ENCODE measurements at regions not wholly inside any gene's neighbourhood (a gene's known extent, or its start where the extent isn't known, plus 50 kb on each side); places are given as distances from the start of the nearest gene placed in this dataset.

DNA sequence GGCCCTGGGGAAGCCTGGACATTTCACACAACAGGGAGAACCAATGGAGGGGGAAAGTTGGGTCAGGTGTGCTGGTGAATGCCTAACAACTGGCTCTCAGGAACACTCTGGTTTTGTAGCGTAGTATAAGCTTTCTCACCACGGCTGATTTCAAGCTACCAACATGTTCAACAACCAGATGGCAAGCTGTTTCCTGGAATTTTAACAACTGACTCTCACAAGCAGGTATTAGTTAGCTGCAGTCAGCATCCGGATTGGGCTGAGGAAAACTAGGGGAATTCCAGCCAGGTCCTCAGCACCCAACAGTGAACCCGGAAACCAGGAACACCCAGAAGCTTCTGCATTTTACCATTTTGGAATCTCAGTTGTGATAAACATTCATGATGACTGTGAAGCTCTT lies 162.3 kb upstream of the CAMK1G start:
- DNase-seq: no peak

DNA sequence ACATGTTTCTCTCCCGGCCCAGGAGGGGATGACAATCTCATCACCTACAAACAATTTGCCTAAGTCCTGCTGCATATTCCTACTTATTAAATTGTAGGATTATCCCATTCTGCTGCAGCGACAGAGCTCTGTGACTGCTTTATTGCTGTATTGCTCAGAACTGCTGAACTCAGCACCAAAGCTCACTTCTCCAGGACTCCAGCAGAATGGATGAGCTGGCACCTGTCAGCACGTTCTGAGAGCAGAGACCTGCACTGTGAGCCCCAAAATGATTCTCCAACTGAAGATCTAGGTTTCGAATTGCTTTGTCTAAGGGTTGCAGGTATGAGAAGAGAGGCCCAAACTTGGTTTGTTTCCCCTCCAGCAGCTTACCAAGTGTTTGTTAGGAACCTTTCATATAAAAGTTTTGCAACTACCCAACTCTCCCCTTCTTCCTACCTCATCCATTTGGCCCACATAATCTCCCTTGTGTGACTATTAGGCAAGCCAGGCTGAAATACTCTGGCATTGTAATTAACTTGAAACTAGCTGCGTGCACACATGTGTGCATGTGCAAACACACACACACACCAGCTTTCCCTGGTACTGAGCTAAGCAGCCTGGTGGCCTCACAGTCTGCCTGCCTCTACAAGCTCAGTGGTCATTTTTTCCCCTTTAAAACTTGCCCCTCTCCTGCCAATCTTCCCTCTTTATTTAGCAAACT lies 161.4 kb upstream of the CAMK1G start:
- no peak for DNase-seq

DNA sequence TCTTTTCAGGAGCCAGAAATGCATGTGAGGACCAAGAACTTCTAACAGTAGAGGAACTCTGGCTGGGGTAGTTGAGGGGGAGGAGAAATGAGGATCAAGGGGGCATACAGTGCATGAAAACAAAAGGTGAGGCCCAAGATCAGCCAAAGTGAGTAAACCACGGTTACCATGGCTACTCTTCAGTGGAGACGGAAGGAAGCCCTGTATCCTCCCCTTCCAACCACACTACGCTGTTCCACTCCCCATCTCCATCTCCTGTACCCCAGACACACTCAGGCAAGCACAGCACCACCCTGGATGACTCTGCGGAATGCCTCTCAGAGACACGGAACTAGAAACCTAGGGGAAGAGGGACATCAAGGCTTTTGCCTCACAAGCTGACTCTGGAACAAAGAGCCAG lies 157.6 kb upstream of the CAMK1G start:
- DNase-seq: no peak

DNA sequence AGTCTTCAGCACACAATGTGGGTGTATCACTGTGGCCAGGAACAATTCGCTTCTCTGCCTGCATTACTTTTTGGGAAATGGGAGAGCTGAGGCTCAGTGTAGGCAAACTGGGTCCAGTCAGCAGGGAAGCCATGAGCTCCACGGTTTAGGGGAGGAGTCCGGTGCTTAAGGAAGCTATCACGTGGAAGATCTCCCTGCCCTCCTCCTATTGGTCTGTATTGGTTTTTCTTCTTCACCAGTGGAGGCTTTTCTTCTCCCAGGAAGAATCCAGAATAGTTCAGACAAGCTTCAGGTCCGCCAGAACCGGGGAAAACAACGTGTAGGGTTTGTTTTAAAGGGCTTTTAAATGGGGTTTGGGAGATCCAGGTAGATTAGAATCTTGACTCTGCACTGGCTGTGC lies 156.2 kb upstream of the CAMK1G start:
- DNase-seq: no peak

DNA sequence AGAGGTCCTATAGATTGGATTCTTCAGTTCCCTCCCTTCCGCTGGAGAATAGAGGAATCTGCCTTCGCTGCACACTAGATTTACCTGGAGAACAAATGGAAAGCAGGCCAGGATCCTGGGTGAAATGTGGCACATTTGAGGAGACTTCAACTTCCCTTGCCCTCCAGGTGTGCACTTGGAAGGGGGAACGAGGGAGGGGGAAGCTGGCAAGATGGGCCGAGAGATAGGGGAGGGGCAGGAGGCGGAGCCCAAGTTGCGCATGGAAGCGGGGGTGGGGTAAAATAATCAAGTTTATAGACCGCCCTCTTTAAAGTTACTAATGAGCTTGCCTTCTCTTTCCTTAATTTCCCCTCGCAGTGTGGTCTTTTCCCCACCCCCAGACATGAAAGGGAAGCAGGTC lies 155.7 kb upstream of the CAMK1G start:
- DNase-seq: no peak

DNA sequence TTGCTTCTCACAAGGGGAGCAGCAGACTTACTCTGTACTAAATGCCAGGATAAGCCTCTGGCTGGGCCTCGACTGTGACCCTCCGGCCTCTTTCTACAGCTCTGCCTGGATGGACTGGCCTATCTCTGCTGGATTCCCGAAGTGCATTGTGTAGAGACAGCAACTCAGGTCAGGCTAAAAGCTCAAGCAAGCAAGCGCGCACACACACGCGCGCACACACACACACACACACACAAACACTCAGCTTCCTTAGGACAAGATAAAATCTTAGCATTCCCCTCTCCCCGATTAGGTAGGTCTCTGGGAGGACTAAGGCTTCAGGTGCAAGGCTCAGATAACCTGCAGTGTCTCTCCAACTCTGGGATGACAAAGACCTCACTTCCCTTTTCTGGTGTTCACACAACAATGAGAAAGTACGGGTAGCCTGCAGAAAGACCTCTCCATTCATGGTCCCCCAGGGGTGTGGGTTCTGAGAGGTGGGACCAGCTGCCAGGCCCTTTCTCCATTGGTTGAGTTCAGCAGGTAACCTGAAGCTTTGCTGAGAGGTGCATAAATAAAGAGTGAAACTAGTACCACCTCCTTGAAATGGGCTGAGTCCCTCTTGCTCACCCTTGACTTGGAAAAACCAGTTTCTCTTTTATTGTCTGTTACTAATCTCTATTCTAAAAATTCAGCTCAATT lies 155.1 kb upstream of the CAMK1G start:
- DNase-seq: no peak

DNA sequence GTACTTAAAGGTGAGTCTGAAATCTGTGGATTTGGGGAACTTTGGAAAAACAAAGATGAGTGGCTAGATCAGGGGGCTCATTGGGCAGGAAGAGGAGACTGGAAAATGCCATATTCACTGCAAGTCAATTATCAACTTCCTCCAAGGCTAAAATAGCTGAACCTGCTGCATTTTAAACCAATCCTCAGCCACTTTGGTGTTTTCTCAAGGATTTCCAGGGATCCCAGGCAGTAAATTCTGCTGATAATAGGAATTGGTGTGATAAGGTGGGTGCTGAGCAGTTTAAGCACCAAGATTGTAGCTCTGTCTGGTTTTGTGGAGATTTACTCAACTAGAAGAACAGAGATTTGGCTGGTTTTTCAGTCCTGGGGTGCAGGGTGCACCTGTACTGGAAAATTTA lies 153.9 kb upstream of the CAMK1G start:
- no peak for DNase-seq

DNA sequence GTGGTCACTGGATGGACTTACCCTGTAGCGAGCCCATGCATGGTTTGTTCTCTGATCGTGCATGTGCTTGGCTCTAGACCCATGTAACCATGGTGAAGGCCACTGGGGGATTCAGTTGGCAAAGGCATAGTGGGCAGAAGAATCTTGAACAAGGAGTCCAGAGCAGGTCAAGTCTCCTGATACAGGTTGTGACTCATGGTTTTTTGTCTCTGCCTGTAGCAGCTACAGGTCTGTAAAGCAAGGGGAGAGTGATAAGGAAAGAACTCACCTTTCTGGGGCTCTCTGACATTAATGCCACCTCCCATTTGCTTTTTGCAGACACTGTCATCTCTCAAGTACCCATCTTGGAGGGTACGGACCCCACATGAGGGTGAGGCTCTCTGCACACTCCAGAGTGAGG lies 153.4 kb upstream of the CAMK1G start:
- no peak for DNase-seq

DNA sequence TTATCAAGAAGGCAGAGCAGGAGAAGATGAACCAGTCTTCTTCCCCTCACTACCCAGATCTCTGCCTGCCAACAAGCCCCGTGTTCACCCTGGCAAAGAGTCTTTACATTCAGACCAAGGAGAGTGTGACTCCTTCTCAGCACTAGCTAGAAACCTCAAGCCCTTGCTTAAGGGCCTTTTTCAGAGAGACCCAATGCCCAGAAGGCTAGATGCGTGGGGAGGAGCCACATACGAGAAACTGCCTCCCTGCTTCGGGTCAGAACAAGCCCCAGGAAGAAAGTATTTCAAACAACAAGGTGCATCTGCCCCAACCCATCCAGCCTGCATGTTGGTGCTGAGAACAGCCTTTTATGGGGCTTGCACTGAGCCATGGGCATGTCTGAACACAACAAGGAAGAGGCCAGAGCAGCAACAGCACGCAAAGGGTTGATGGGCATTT lies 152.7 kb upstream of the CAMK1G start:
- no peak for DNase-seq

DNA sequence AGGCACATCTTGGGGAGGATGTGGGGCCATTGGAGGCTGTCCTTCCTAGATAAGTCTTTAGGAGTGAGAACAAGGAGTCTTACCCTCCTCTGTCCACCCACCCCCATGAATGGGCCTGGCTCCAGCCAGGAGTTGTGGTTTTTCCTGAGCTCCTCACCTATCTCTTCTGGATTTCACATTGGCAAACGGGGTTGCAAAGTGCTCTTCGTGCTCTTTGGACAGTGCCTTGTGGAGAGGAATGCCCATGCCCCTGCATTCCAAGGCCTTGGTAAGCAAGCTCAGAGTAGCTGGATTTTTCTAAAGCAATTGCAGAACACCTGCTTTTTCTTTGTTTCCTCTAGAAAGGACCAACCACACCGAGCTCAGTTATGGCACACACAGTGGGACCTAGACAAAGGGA lies 152.1 kb upstream of the CAMK1G start:
- no peak for DNase-seq

DNA sequence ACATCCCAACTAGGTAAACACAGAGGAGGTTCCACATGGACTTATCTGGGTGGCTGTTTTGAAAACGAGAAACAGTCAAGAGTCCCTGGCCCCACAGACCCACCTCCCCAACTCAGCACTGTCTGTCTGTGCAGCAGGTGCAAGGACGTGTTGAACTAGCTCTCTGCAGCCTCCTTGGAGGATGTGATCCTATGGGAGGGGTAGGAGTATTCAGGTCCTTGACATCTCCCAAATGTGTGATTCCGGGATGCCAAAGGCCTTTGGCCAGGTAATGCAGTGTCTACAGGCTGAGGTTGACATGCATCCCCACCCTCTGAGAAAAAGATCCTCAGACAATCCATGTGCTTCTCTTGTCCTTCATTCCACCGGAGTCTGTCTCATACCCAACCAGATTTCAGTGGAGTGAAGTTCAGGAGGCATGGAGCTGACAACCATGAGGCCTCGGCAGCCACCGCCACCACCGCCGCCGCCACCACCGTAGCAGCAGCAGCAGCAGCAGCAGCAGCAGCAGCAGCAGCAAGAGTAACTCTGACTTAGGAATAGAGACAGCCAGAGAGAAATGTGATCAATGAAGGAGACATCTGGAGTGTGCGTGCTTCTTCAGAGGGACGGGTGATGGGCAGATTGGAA lies 151.6 kb upstream of the CAMK1G start:
- DNase-seq: no peak

DNA sequence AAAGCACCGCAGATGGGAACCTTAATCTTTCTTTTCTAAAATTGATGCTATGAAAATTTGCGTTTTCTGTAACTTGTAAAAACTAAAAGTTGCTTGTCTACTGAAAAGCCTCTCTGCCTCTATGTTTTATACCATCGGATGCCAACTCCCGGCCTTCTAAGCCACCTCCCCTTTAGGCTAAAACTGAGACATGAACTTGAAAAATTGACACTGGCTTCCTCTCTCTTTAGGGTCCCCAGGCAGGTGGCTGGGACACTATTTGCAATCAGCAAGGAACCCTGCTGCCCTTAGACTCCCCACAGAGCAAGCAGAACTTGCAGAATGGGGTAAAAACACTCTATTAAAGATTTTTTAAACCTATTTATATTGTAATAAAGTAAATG lies 151.1 kb upstream of the CAMK1G start:
- no peak for DNase-seq

DNA sequence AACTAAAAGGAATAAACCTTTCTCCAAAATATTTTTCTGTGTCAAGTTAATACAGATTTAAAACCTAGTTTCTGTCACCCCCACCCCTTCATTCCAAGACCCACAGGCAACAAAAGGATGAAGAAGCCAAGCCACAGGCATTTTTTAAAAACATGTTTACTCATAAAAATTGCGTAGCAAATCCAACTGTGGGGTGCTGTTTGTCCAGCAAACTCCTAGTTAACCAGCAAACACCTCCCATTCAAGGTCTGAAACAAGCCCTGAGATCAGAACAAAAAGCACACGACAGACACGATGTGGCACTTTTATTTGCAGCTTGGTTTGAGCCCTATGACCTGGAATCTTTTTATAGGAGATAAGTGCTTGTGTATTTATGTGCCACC lies 149.9 kb upstream of the CAMK1G start:
- DNase-seq: no peak

DNA sequence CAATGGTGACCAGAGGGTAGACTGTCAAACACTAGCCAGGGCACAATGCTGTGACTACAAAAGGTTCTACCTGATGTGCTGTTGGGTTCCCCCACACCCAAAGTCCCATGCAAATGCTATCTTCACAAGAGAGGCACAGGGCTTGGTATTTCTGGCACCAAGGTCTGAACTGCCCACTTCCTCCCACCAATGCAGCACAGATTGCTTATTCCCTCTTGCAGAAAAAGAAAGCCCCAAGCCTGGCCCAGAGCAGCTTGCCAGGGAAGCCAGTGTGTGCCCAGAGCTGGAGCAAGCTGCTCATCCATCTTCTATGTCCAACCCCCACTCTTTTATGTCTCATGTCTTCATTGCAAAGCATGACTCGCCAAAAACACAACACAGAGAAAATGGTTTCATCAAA lies 149.4 kb upstream of the CAMK1G start:
- no peak for DNase-seq

DNA sequence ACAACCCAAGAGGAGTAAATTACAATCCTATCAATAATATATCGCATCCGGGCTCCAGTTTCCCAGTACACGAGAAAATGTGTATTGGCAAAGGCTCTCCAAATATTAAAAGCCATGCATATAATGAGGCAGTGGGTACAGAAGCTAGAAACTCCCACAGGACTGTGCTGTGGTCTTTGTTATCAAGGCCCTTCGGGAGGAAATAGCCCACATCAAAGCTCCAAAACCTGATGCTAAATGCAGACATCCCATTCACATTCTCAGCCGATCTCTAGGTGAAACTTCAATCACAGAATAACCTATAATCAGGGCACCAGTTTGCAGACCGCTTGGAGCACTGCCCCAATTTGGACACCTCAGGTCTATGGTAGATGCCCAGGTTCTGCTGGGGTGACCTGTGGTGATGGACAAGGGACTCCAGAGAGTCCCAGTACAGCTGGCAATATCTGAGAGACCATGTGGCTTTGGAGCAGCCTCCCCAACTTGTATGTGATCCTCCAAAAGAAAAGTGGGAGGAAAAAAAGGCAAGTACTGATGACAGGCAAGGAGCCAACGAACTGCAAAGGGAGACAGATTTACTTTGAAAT lies 148.8 kb upstream of the CAMK1G start:
- no peak for DNase-seq

DNA sequence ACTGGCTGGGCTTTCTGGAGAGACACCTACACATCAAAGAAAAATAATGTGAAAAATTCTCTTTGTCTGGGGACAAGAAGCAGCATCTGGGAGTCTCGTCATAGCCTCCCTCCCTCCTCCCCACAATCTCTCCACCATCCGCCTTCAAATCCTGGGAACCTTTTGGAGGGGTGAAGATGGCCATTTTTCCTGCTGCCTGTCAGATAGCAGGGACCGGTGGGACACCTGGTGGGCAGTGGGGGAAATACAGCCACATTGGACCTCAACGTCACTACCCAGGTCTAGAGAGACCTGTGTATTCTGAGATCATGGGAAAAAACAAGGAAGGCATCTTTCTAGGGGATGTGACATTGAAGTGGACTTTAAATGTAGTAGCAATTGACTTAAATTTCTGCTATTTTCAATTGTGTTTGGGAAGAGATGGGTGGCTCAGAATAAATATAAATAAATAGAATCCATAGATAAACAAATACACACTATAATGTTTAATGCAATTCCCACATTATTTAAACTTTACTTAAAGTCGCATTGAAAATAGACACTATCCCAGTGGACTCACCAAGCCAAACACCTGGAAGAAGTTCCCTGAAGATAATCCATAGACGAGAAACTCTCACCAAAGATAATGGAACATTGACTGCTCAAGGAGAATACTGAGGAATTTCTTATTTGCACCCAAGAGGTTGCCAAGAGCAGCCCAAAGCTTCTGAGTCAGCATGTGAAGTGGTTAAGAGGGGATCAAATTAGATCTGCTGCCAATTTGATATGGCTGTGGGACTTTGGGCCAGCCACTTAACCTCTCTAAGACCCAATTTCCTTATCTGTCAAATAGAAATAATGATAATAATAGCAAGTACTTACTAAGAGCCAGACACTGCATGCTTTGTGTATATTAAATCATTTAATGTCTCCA lies 147.6 kb upstream of the CAMK1G start:
- peak; percentile 14 for DNase-seq

DNA sequence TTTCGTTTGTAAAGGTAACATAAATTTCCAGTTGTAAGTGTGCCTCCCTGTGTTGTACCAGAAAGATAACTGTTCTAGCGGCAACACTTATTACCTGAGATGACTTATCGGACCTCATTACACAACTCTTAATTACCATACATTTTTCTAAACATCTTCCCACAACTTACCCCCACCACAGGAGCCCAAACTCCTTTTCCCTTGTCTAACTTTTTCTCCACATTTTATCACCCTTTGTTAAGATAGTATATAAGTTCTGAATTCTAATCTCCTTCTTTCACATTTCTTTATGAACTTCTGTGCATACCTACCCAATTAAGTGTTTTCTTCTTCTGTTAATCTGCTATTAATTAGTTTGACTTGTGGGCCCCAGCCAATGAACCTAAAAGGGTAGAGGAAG lies 143.7 kb upstream of the CAMK1G start:
- DNase-seq: no peak

DNA sequence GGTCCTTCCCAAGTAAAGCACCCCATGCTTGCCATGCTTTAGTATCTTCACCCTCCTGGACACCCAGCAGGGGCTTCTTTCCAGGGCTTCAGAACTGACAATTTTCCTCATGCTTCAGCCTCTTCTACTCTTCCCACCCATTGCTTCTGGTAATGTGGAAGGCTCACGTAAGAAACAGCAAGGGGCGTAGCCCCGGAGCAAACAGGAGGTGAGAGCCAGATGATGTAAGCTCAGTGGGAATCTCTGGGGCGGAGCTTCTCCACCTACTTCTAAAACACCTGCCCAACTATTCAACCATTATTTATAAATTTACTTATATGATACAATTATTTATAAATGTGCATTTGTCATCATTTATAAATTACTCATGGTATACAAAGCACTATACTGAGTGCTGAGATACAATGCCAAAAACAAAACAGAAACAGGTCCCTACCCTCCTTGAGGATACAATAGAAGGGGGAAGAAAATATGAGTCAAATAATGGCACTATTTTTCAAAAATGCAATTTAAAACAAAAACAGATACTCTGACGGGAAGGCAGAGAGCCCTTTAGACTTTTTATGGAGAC lies 140.1 kb upstream of the CAMK1G start:
- no peak for DNase-seq

DNA sequence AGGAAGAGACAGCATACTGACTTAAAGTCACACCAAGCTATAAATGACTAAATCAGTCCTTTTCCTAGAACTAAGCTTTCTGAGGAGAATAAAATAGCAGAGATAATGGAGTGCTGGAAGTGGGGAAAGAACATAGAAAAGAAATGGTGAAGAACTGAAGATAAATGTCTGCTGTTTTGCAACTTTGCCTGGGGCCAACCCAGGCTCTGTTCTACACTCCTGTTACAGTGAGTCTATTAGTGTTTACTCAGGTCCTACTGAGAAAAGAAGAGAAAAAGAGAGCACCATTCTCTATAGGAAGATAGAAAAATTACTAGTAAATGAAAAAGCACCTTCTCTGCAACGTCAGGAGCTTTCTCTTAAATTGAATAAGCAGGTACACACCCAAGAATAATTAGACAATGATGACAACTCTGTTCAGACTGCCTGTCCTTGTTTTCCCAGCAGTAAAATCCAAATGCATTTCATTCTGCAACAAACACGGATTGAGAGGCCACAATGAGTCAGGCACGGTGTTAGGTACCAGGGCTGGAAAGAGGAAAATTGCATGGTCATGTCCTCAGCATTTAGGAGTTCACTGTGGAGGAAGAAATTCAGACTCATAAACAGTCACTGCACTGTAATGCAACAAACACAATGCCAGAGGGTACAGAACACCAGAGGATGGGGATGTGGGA lies 139.4 kb upstream of the CAMK1G start:
- DNase-seq: no peak

DNA sequence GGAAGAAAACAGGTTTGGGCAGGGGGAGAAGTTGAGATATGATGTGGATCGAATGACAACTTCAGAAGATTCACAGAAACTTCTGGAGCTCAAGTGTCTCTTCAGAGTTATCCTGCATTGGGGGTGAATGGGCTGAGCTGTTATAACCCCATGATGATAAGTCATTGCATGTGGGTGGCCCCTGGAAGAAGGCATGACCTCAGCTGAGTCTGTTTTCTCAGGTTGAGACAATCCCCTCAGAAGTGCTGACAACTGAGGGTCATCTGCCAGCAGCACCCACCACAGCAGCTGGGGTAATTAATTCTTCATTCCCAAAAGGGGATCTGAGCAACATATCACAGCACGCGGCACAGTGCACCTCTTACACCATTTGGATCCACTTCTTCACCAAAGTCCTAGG lies 138.6 kb upstream of the CAMK1G start:
- no peak for DNase-seq

DNA sequence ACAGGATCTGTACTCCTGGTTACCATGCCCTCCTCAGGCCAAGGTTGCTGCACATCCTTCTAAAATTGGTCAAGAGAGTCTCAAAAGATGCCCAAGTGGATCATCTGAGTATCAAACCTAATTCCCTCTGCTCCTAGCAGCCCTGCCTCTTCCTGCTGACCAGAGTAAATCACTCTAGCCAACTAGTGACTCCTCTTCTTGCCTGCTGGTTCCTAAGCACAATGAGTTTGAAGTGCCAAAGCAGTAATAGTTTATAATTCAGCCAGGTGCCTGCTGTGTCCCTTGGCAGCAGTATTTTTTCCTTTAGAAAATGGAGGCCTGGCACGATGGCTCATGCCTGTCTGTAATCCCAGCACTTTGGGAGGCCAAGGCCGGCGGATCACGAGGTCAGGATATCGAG lies 137.9 kb upstream of the CAMK1G start:
- no peak for DNase-seq

DNA sequence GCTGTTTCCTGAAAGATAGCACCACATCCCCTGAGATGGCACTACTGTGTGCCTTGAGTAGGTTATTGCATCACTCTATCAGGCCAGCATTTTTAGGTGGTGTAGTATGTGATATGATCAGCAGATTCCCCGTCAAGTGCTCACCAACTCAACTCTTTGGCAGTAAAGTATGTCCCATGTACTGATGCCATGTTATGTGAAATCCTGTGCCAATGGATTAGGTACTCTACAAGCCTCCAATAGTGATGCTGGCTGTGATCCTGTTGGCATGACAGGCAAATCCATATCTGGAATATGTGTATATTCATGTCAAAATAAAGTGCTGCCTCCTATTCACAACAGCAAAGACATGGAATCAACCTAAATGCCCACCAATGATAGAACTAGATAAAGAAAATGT lies 137.2 kb upstream of the CAMK1G start:
- no peak for DNase-seq
